SK-N-MC (cell line): ENCODE measurements at regions not wholly inside any gene's neighbourhood (a gene's known extent, or its start where the extent isn't known, plus 50 kb on each side); places are given as distances from the start of the nearest gene placed in this dataset.

Source experiments
- EZH2 ChIP-seq: fragments of 200-600 bp; sonication (generic); IDR thresholded peaks from one replicate; pipeline ENCODE4 v1.6.1; 2017; ENCODE audit warnings: antibody characterized with exemption
- FOXP2 ChIP-seq: optimal IDR thresholded peaks from 2 replicates; pipeline ENCODE3; 2011; ENCODE audit warnings: mild to moderate bottlenecking, moderate library complexity; ENCODE audit not compliant: insufficient read depth; ENCODE audit errors: extremely low read length, control extremely low read depth
- POLR2AphosphoS5 ChIP-seq: IDR thresholded peaks from 2 replicates; pipeline ENCODE4 v1.6.1; 2012; ENCODE audit warnings: mild to moderate bottlenecking, low read depth, low read length, borderline replicate concordance

DNA sequence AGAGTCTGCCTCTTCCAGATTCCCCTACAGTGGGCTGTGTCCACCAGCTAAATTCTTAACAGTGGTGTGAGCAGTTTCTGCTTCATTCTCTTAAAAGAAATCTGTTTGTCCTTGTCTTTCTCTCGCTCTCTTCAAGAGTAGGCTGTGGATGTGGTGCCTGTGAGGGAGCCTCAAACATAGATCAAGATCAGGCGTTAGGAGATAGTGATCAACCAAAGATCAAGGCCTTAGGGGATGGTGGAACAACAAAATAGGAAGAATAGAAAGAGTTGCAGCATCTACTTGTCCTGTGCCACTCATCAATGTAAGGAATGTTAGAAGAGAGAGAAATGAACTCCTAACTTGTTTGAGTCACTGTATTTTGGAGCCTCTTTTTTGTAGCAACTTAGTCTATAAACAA is 144.2 kb downstream of the AASDH start:
- no peak for TF ChIP-seq EZH2
- TF ChIP-seq POLR2AphosphoS5 = no peak
- TF ChIP-seq FOXP2 = no peak
